HG03139 (cell line): ENCODE measurements at regions not wholly inside any gene's neighbourhood (a gene's known extent, or its start where the extent isn't known, plus 50 kb on each side); places are given as distances from the start of the nearest gene placed in this dataset.

Experiments used
- ATAC-seq: cut with Tn5 transposase; IDR thresholded peaks from one replicate; pipeline ENCODE4 v1.9.1; 2021; ENCODE audit not compliant: unreplicated experiment

GRCh38 chr13:65095161-65096082 is 2134.7 kb downstream of the PCDH9 start:
- ATAC-seq = no peak

- ATAC-seq = no peak
These were observed 2136.8 kb downstream of the PCDH9 start for GRCh38 chr13:65093357-65093756.

GRCh38 chr13:65091031-65091430 is 2139.1 kb downstream of the PCDH9 start:
- no peak for ATAC-seq

GRCh38 chr13:65090186-65090585 is 2139.9 kb downstream of the PCDH9 start:
- no peak for ATAC-seq

GRCh38 chr13:65088906-65089305 is 2141.2 kb downstream of the PCDH9 start:
- ATAC-seq = no peak

GRCh38 chr13:65085977-65086376 is 2144.2 kb downstream of the PCDH9 start:
- ATAC-seq = no peak

- no peak for ATAC-seq
These were observed 2155.9 kb downstream of the PCDH9 start for GRCh38 chr13:65074248-65074647.

- ATAC-seq = no peak
These were observed 2165.2 kb downstream of the PCDH9 start for GRCh38 chr13:65064967-65065366.

GRCh38 chr13:65063753-65064152 is 2166.4 kb downstream of the PCDH9 start:
- no peak for ATAC-seq

- no peak for ATAC-seq
These were observed 2172.2 kb downstream of the PCDH9 start for GRCh38 chr13:65057986-65058385.

GRCh38 chr13:65054277-65054676 is 2175.9 kb downstream of the PCDH9 start:
- no peak for ATAC-seq

GRCh38 chr13:65036999-65037398 is 2193.1 kb downstream of the PCDH9 start:
- ATAC-seq = no peak

GRCh38 chr13:65035302-65035701 is 2194.8 kb downstream of the PCDH9 start:
- ATAC-seq = no peak

- no peak for ATAC-seq
These were observed 2195.9 kb downstream of the PCDH9 start for GRCh38 chr13:65034266-65034665.

- ATAC-seq = no peak
These were observed 2197.3 kb downstream of the PCDH9 start for GRCh38 chr13:65032825-65033224.

- ATAC-seq = no peak
These were observed 2202.0 kb downstream of the PCDH9 start for GRCh38 chr13:65028101-65028500.

- ATAC-seq = no peak
These were observed 2203.6 kb downstream of the PCDH9 start for GRCh38 chr13:65026505-65026904.

- ATAC-seq = no peak
These were observed 2218.8 kb downstream of the PCDH9 start for GRCh38 chr13:65011378-65011777.

GRCh38 chr13:64997438-64997837 is 2232.7 kb downstream of the PCDH9 start:
- no peak for ATAC-seq

- peak; percentile 58 for ATAC-seq
These were observed 2236.5 kb downstream of the PCDH9 start for GRCh38 chr13:64993514-64994164.

- no peak for ATAC-seq
These were observed 2237.8 kb downstream of the PCDH9 start for GRCh38 chr13:64992314-64992713.

GRCh38 chr13:64985075-64985474 is 2245.1 kb downstream of the PCDH9 start:
- no peak for ATAC-seq
